Mesenchymal stem cell (in vitro differentiated cells and primary cell): ENCODE measurements at regions not wholly inside any gene's neighbourhood (a gene's known extent, or its start where the extent isn't known, plus 50 kb on each side); places are given as distances from the start of the nearest gene placed in this dataset.
"Not testable (repeated sequence)": the region's sequence is repeated elsewhere in the genome, so short reads cannot be mapped to it uniquely, and the experiment has no call there.

ENCODE experiments used
- DNase-seq: peaks from one replicate; pipeline ENCODE4 v3.0.0-alpha.2; 2013
- H2AFZ ChIP-seq: one replicate; pipeline ENCODE4 v1.6.1; 2013; ENCODE audit warnings: low read depth, mild to moderate bottlenecking, control low read depth, inconsistent platforms, low read length, moderate library complexity
- H2AK5ac ChIP-seq: 2 replicates; pipeline ENCODE4 v1.6.1; 2013; ENCODE audit warnings: low read length, moderate library complexity, mild to moderate bottlenecking, inconsistent platforms; ENCODE audit not compliant: severe bottlenecking
- H2BK120ac ChIP-seq: one replicate; pipeline ENCODE4 v1.6.1; 2013; ENCODE audit warnings: low read depth, mild to moderate bottlenecking, inconsistent platforms, low read length, moderate library complexity
- H2BK12ac ChIP-seq, 2 experiments: one replicate each; pipeline ENCODE4 v1.6.1; 2013; ENCODE audit warnings: inconsistent platforms in 2 of 2, low read length in 2 of 2, mild to moderate bottlenecking in 2 of 2, moderate library complexity in 2 of 2, control low read depth in 1 of 2
- H2BK15ac ChIP-seq: one replicate; pipeline ENCODE4 v1.6.1; 2013; ENCODE audit warnings: mild to moderate bottlenecking, low read depth, inconsistent platforms; ENCODE audit not compliant: poor library complexity, severe bottlenecking
- H2BK5ac ChIP-seq: 2 replicates; pipeline ENCODE4 v1.6.1; 2013; ENCODE audit warnings: low read depth, mild to moderate bottlenecking, low read length, control low read depth, inconsistent platforms; ENCODE audit not compliant: poor library complexity, severe bottlenecking
- H3K14ac ChIP-seq, 2 experiments: one replicate each; pipeline ENCODE4 v1.6.1; 2013; ENCODE audit warnings: inconsistent platforms in 2 of 2, low read length in 2 of 2, control low read depth in 1 of 2, mild to moderate bottlenecking in 1 of 2, moderate library complexity in 1 of 2
- H3K18ac ChIP-seq, 2 experiments: one replicate each; pipeline ENCODE4 v1.6.1; 2013; ENCODE audit warnings: inconsistent platforms in 2 of 2, low read length in 2 of 2, control low read depth in 1 of 2, low read depth in 1 of 2, mild to moderate bottlenecking in 1 of 2
- H3K23ac ChIP-seq, 2 experiments: one replicate each; pipeline ENCODE4 v1.6.1; 2013; ENCODE audit warnings: inconsistent platforms in 2 of 2, low read length in 2 of 2, mild to moderate bottlenecking in 2 of 2, moderate library complexity in 2 of 2, control low read depth in 1 of 2
- H3K27ac ChIP-seq: 2 replicates; pipeline ENCODE4 v1.5.1; 2013; ENCODE audit warnings: mild to moderate bottlenecking, moderate library complexity, low read length, control low read depth, inconsistent platforms; ENCODE audit not compliant: poor library complexity, severe bottlenecking
- H3K27me3 ChIP-seq, 2 experiments: 2 replicates each; pipeline versions ENCODE4 v1.6.1 to v1.7.0; 2013; ENCODE audit warnings: low read length in 2 of 2, mild to moderate bottlenecking in 2 of 2, moderate library complexity in 2 of 2, control low read depth in 1 of 2, inconsistent platforms in 1 of 2; ENCODE audit not compliant: control insufficient read depth in 1 of 2, insufficient read depth in 1 of 2
- H3K36me3 ChIP-seq, 2 experiments: 2 replicates each; pipeline versions ENCODE4 v1.6.1 to v1.7.0; 2013; ENCODE audit warnings: low read length in 2 of 2, control low read depth in 1 of 2, inconsistent platforms in 1 of 2, low read depth in 1 of 2, mild to moderate bottlenecking in 1 of 2; ENCODE audit not compliant: insufficient read depth in 2 of 2, control insufficient read depth in 1 of 2
- H3K4ac ChIP-seq, 2 experiments: one replicate each; pipeline ENCODE4 v1.6.1; 2013; ENCODE audit warnings: inconsistent platforms in 2 of 2, low read length in 2 of 2, mild to moderate bottlenecking in 2 of 2, moderate library complexity in 2 of 2, control low read depth in 1 of 2, low read depth in 1 of 2
- H3K4me1 ChIP-seq: 2 replicates; pipeline ENCODE4 v1.6.1; 2013; ENCODE audit warnings: low read depth, low read length, control low read depth; ENCODE audit not compliant: control insufficient read depth, insufficient read depth
- H3K4me2 ChIP-seq: 2 replicates; pipeline ENCODE4 v1.6.1; 2013; ENCODE audit warnings: low read length, mild to moderate bottlenecking, inconsistent platforms; ENCODE audit not compliant: poor library complexity, severe bottlenecking
- H3K4me3 ChIP-seq, 2 experiments: 2 replicates each; pipeline versions ENCODE4 v1.5.1 to v1.7.0; 2013; ENCODE audit warnings: low read length in 2 of 2, mild to moderate bottlenecking in 2 of 2, control low read depth in 1 of 2, low read depth in 1 of 2; ENCODE audit not compliant: insufficient read depth in 1 of 2
- H3K79me1 ChIP-seq: replicated peaks from 2 replicates; pipeline ENCODE4 v1.6.1; 2013; ENCODE audit warnings: mild to moderate bottlenecking, control low read depth, low read length, inconsistent platforms; ENCODE audit not compliant: poor library complexity, severe bottlenecking
- H3K9ac ChIP-seq: 2 replicates; pipeline ENCODE4 v1.7.0; 2013; ENCODE audit warnings: mild to moderate bottlenecking, low read length, moderate library complexity
- H3K9me3 ChIP-seq: 2 replicates; pipeline ENCODE4 v1.7.0; 2013; ENCODE audit warnings: mild to moderate bottlenecking, low read length; ENCODE audit not compliant: control insufficient read depth
- H4K8ac ChIP-seq: one replicate; pipeline ENCODE4 v1.6.1; 2013; ENCODE audit warnings: inconsistent platforms, mild to moderate bottlenecking, low read length, moderate library complexity
- H4K91ac ChIP-seq: one replicate; pipeline ENCODE4 v1.6.1; 2013; ENCODE audit warnings: mild to moderate bottlenecking, low read length, inconsistent platforms
- WGBS: methylation state at CpG from one replicate; pipeline ENCODE4 v1.1.7; 2013; ENCODE audit warnings: mixed read lengths; 5-methylcytosine and 5-hydroxymethylcytosine counted together

- Histone ChIP-seq H3K14ac (no peak overlapping the region), H4K8ac (no peak overlapping the region), H3K4me2 (no peak overlapping the region), H3K4me3 (no peak overlapping the region), H2BK12ac (no peak overlapping the region), H2AK5ac (no peak overlapping the region), H3K9ac (no peak overlapping the region), H2BK15ac (no peak overlapping the region), H3K9me3 (no peaks in the 10 kb centered on the region), H4K91ac (no peak overlapping the region), H3K18ac (no peak overlapping the region), H2AFZ (no peak overlapping the region), H2BK120ac (no peak overlapping the region), H2BK5ac (no peak overlapping the region), H3K23ac (no peak overlapping the region), H3K79me1 (no peaks in the 10 kb centered on the region), H3K4me1 (no peaks in the 10 kb centered on the region), H3K36me3 (no peaks in the 10 kb centered on the region), H3K27me3 (no peaks in the 10 kb centered on the region), H3K27ac (no peak overlapping the region), H3K4ac (no peak overlapping the region)
- WGBS, result 83% methylated on average over 1 of the region's 2 CpGs
- no peak for DNase-seq
Observed at GRCh38 chr5:58300346-58300895, 159.5 kb downstream of the PLK2 start.

GRCh38 chr5:58299256-58299655, 160.6 kb downstream of the PLK2 start:
- no peak overlapping the region for H4K8ac ChIP-seq
- no peak overlapping the region for H2BK12ac ChIP-seq
- no peak overlapping the region for H3K23ac ChIP-seq
- no peak overlapping the region for H2BK5ac ChIP-seq
- H3K9me3 ChIP-seq, result no peaks in the 10 kb centered on the region
- DNase-seq, result no peak
- H3K14ac ChIP-seq, result no peak overlapping the region
- no peak overlapping the region for H4K91ac ChIP-seq
- no peak overlapping the region for H3K4ac ChIP-seq
- H3K36me3 ChIP-seq, result no peaks in the 10 kb centered on the region
- no peak overlapping the region for H2BK15ac ChIP-seq
- no peak overlapping the region for H3K9ac ChIP-seq
- no peak overlapping the region for H3K27ac ChIP-seq
- no peak overlapping the region for H3K4me3 ChIP-seq
- H3K18ac ChIP-seq, result no peak overlapping the region
- no peak overlapping the region for H3K4me2 ChIP-seq
- no peak overlapping the region for H2AFZ ChIP-seq
- H3K27me3 ChIP-seq, result no peaks in the 10 kb centered on the region
- no peak overlapping the region for H2BK120ac ChIP-seq
- H2AK5ac ChIP-seq, result no peak overlapping the region
- H3K79me1 ChIP-seq, result no peaks in the 10 kb centered on the region
- H3K4me1 ChIP-seq, result no peaks in the 10 kb centered on the region

- Histone ChIP-seq H3K23ac (no peak overlapping the region), H3K27ac (no peak overlapping the region), H2AK5ac (no peak overlapping the region), H3K4ac (no peak overlapping the region), H3K4me2 (no peak overlapping the region), H4K91ac (no peak overlapping the region), H3K18ac (no peak overlapping the region), H2BK5ac (no peak overlapping the region), H2AFZ (no peak overlapping the region), H3K9ac (no peak overlapping the region), H3K9me3 (no peaks in the 10 kb centered on the region), H3K4me1 (no peaks in the 10 kb centered on the region), H2BK120ac (no peak overlapping the region), H3K4me3 (no peak overlapping the region), H3K14ac (no peak overlapping the region), H2BK12ac (no peak overlapping the region), H3K36me3 (no peaks in the 10 kb centered on the region), H2BK15ac (no peak overlapping the region), H4K8ac (no peak overlapping the region), H3K79me1 (no peaks in the 10 kb centered on the region), H3K27me3 (no peaks in the 10 kb centered on the region)
- 17% methylated on average over 1 of the region's 1 CpG for WGBS
- DNase-seq, result peak; percentile 34
Observed at GRCh38 chr5:58294598-58295305, 165.1 kb downstream of the PLK2 start.

- H3K4ac ChIP-seq, H3K9me3 ChIP-seq, H3K4me3 ChIP-seq, H2AK5ac ChIP-seq, H3K27me3 ChIP-seq, H3K14ac ChIP-seq, H3K9ac ChIP-seq, H2AFZ ChIP-seq, H3K27ac ChIP-seq, DNase-seq, H4K91ac ChIP-seq, H3K4me2 ChIP-seq, H3K4me1 ChIP-seq, H4K8ac ChIP-seq, H3K23ac ChIP-seq, H2BK120ac ChIP-seq, H2BK15ac ChIP-seq, H2BK12ac ChIP-seq, H3K79me1 ChIP-seq, H2BK5ac ChIP-seq, H3K18ac ChIP-seq, H3K36me3 ChIP-seq: not testable (repeated sequence)
- 88% methylated on average over 10 of the region's 10 CpGs for WGBS
Observed at GRCh38 chr5:58288275-58288674, 171.6 kb downstream of the PLK2 start.
